Ureter (tissue), 1 donor: ENCODE measurements at regions not wholly inside any gene's neighbourhood (a gene's known extent, or its start where the extent isn't known, plus 50 kb on each side); places are given as distances from the start of the nearest gene placed in this dataset.
"Not testable (repeated sequence)": the region's sequence is repeated elsewhere in the genome, so short reads cannot be mapped to it uniquely, and the experiment has no call there.

Experiments used
- DNase-seq: peaks from one replicate; pipeline ENCODE4 v3.0.0-alpha.2; 2020; ENCODE audit warnings: low spot score
- donor health status: DM: yes; HTN: yes; CAD: no.

DNA sequence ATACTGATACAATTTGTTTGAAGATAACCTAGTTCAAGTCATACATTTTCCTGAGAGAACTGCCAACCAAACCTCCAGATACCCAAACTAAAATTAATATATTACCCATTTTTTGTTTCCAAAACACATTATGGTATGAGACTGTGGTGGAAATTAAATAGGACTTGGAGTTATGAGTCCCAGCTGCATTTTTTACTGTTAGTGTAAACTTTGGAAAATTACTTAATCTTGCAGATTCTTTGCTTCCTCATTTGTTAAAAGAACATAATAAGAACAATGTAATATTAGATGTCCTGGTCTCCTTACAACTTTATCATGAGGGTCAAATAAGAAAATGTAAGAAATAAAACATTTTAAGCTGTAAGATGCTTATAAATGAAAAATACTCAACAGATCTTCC lies 98.2 kb upstream of the TRIB2 start:
- DNase-seq = no peak

- no peak for DNase-seq
Measured at GRCh38 chr2:12619975-12620374, 96.8 kb upstream of the TRIB2 start.

DNA sequence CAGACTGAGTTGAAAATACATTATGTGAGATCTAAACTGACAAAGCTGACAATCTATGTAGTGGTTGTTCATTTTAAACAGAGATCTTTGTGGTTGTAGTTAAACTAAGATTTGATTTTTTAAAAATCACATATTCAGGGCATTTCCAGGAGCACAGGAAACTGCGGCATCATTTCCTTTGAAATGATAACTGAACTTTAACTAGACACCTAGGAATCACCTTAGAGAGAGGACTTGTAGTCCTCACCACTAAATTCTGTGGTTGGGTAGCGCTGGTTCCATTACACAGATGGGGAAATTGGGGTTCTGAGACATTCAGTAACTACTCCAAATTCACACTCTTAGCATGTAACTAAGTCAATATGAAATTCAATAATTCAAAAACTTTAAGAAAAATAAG lies 96.0 kb upstream of the TRIB2 start:
- DNase-seq = no peak

GRCh38 chr2:12623051-12623450 lies 93.7 kb upstream of the TRIB2 start:
- no peak for DNase-seq

DNA sequence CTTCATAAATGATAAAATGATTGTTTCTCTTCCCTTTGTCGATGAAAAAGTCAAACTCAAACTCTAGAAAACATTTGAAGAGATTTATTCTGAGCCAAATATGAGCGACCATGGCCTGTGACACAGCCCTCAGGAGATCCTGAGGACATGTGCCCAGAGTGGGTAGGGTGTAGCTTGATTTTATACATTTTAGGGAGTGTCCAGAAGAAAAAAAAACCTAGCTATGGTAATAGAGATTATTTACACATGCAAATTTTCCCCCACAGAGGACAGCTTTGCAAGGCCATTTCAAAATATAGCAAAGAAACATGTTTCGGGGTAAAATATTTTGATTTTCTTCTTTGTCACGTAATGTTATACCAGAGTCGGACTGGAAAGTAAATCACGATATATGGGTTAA lies 92.4 kb upstream of the TRIB2 start:
- DNase-seq = no peak

- no peak for DNase-seq
Measured at GRCh38 chr2:12624905-12625598, 91.7 kb upstream of the TRIB2 start.

- not testable (repeated sequence) for DNase-seq
Measured at GRCh38 chr2:12628541-12628940, 88.2 kb upstream of the TRIB2 start.

DNA sequence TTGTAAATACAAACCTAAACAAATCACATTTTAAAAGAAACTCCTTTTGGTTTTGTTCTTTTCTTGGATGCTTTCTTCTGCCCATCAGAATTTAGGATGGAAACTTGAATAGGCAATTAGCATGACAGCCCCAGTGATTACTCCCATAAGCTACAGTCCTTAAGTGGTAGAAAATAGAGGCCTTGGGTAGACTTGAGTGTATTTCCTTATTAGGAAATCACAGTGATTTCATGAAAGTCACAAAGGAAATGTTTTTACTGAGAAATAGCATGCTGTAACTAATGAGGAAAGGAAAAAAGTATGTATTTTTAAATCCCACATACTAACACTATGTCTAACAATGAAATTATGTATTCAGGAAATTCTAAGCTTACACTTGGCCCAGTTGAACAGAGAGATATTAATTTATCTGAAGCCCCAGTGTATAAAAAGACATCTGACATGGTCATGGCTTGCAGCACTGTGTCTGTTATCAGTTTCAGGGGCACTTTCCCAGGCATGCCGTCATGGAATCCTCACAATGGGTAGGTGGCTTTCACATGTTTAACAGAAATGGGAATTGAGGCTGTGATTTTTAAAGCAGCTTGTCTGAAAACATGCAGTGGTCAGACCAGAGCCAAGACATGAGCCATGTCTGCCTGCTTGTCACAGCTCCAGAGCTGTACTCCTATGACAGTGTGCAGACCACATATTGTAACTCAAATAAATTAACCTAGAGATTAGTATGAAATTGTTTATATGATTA lies 79.7 kb upstream of the TRIB2 start:
- DNase-seq = no peak

- DNase-seq = no peak
Measured at GRCh38 chr2:12637754-12638153, 79.0 kb upstream of the TRIB2 start.

DNA sequence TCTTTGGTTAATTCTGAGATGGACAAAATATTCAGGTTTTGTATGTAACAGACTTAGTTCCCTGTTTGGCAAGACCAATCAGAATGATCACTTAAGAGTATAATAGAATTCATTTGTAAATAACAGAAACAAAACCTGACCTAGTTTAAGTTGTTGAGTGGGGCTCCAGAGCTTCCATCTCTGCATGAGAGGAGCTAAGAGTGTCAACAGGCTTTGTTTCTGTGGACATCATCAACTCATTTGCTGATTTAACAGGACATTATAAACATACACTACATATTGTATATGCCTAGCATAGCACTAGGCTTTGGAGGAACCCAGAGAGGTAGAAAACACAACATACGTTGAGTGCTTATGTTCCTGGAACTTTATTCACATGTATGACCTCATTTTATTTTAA lies 75.3 kb upstream of the TRIB2 start:
- no peak for DNase-seq

DNA sequence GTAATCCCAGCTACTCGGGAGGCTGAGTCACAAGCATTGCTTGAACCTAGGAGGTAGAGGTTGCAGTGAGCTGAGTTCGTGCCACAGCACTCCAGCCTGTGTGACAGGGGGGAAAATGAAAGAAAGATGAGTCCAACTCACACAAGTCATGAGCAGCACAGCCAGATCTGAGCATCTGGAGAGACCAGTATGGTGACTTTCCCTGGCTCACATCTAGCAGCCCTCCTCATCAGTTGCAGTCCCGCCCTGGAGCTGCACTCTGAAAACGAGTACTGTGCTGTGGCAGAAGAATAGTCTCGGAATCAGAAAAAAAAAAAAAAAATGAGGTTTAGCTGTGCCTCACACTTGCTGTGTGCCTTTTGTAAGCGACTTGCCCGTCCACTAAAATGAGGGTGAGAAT lies 74.4 kb upstream of the TRIB2 start:
- no peak for DNase-seq

DNA sequence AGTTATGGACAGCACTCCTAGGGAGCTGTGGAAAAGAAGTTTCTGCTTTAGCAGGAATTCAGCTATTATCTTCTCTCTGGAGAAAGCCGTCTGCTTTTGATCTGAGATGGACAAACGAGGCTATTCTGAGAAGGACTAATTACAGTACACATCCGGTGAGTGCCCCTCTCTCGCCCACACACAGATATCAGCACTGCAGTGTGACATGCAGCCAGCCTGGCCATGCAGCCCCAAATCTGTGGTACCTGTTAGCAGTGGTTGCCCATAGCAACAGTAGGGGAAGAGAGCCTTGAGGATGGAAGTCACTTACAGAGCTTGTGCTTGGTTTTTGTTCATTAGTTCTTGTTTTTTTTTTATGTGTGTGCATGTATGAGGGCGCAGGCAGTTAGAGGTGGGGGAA lies 73.9 kb upstream of the TRIB2 start:
- DNase-seq = no peak

DNA sequence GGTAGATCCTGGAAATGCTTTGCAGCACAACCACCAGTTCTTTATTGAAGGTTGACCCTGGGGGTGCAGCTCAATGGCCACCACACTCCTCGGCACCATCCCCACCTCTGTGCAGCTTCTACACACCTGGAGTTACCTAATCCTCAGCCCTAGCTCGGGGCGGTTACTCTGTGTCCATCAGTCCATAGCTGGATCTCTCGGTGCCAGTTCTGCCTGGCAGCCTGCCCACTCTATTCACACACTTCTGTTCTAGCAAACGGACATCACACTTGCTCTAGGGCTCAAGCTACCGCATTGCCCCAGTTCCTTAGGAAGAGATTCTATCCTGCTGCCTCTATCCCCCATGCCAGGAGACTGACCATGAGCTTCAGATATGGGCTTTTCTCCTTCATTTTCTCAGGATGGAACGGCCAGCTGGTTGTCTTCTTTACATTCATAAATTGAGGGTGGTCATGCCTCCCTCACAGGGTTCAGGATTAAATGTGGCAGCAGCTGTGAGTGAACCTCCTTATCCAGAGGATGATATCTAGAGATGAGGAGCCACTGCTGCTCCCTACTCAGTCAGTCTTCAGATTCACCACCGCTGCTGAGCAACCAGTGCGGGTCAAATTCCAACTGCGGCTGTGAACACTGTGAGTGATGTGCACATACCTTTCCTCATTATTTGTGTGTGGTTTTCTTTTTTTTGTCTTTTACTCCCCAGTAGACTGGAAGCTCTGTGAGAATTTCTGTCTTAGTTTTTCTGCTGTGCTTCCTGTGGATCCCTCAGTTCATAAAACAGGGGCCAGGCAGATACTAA lies 66.9 kb upstream of the TRIB2 start:
- DNase-seq = no peak

DNA sequence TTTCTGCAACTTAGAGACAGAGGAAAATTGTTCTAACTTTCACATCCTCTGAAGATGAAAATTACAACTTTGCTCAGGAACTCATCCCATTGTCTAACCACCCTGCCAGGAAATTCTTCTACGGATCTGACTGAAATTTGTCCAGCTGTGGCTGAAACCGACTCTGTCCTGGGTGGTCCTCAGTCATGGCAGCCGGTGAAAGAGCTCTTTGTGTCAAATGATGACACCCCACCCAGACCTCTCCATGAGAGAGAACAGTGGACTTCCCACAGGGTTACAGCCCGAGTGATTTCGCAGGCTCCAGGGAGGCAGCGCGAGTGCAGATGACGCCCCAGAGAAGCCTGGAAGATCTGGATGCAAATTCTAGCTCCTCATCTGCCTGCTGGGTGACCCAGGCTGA lies 65.1 kb upstream of the TRIB2 start:
- no peak for DNase-seq

- DNase-seq = no peak
Measured at GRCh38 chr2:12652723-12653122, 64.0 kb upstream of the TRIB2 start.

DNA sequence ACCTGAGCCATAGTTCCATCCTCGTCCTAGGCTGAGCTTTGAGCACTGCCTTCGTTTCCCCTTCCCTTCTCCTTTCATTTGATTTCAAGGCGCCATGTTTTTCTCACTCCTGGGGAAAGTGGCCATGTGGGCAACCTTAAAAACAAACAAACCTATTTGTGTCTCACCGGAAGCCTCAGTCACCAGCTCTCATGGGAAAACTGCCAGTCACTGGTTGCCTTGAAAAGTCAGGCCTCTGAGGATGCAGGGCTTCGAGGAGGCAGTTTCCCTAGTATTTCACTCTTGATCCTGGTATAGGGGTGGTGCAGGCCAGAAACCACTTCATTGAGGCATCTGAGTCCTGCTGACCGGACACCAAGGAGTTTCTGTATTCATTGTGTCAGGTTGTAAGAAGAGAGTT lies 59.2 kb upstream of the TRIB2 start:
- DNase-seq = no peak

- no peak for DNase-seq
Measured at GRCh38 chr2:12658310-12658945, 58.3 kb upstream of the TRIB2 start.

DNA sequence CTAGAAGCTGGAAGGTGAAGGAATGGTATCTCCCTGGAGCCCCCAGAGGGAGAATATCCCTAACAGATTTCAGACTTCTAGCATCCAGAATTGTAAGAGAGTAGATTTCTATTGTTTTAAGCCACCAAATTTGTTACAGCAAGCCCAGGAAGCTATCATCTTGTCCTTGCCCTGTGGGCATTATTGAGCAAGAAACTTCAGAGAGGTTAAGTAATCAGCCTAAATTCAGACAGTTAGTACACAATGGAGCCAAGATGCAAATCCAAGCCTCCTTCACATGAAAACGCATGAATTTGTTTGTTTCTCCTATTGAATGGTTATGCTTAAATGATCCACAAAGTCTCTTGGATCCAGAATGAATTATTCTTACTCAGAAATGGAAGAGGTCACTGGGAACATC lies 55.2 kb upstream of the TRIB2 start:
- DNase-seq = no peak

DNA sequence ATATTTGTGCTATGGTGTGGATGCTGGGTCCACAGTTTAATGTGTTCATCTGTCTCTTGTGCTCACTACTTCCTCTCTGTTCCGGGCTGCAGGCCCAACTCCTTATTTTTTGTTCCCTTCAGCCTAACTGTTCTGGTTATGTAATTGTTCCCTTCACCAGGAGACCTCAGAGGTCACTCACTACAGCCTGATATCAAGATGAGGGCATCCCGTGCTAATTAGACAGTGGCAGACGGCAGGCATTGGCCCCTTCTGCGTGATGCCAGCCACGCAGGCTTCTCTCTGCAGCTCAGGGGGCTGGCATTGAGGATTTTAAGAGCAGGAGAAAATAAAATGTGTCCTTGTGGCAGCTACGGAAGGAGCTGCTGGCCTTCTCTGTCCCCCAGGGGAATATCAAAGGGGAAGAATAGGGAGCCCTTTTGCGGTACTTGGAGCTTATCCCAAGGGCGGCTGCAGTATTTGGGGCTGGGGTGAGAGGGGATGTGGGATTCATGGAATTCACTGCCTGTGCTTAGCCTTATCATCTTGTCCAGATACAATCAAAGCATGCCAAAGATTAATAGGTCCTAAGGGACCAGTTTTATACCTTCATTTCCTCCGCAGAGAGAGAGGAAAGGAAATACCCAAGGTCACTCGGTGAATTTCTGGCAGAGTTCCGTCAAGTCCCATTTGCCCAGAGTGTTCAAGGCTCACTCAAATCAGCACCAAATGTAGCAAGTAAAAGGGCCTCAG lies 53.3 kb upstream of the TRIB2 start:
- DNase-seq = no peak

GRCh38 chr2:12665334-12665733 lies 51.4 kb upstream of the TRIB2 start:
- no peak for DNase-seq

DNA sequence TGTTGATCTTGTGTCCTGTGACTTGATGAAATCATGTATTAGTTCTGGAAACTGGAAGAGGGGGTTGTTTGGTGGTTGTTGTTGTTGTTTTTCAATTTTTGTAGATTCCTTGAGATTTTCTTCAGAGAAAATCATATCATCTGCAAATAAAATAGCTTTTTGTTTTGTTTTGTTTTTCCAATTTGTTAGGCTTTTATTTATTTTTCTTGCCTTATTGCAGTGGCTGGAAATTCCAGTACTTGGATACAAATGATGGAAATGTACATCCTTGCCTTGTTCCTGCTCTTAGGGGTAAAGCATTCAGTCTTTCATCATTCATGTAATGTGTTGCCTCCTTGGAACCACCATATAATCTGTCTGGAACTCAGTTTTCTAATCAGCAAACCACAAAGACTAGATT lies 50.3 kb upstream of the TRIB2 start:
- no peak for DNase-seq
